GM18909 (cell line): ENCODE measurements at regions not wholly inside any gene's neighbourhood (a gene's known extent, or its start where the extent isn't known, plus 50 kb on each side); places are given as distances from the start of the nearest gene placed in this dataset.

Experiments
- ATAC-seq: cut with Tn5 transposase; IDR thresholded peaks from one replicate; pipeline ENCODE4 v1.9.1; 2021; ENCODE audit warnings: mild to moderate bottlenecking; ENCODE audit not compliant: unreplicated experiment, poor library complexity

GRCh38 chr2:35082072-35082471, 1273.5 kb upstream of the CRIM1 start:
- ATAC-seq: no peak

DNA sequence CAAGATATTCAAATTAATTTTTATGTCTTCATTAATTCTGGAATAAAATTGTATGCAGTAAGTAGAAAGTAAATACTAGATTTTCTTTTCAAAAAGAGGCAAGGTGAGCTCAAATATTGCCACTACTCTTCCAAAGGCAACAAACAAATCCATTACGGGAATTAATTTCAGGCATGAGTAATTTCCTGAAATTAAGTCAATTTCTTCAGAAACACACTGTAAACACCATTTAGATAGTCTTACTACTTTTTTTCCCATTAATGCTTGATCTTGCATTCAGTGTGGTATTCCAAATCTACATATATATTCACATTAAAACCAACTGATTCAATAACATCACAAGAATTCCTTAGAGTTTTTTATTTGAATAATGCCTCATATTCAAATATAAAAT, 1274.0 kb upstream of the CRIM1 start:
- ATAC-seq: no peak

DNA sequence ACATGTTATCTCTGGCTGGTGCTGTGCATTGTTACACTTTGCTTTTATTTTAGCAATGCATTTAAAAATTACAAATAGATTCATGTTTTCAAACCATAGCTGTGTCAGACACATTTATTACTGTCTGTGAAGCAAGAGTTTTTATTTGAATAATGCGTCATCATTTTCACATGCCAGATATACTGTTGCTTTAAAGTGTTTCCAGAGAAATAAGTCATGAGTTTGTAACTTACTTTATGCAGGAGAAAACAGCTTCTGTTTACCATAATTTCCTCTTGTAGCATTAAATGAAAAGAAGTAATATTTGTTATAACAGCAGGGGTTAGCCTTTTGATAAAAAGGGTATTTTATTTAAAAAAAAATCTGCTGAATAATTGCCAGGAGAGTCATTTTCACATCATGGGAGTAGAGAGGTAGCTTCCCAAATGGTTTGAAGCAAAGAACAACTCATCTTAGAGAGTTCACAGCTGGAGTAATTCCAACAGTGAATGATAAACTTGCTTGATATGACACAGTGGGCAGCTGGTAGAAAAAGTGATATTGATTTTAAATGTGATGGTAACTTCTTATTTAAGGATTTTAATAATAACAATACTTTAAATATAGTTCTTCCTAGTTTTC, 1274.5 kb upstream of the CRIM1 start:
- no peak for ATAC-seq

- ATAC-seq: no peak
Measured at GRCh38 chr2:35080231-35080910, 1275.2 kb upstream of the CRIM1 start.

GRCh38 chr2:35067420-35067819, 1288.2 kb upstream of the CRIM1 start:
- no peak for ATAC-seq

DNA sequence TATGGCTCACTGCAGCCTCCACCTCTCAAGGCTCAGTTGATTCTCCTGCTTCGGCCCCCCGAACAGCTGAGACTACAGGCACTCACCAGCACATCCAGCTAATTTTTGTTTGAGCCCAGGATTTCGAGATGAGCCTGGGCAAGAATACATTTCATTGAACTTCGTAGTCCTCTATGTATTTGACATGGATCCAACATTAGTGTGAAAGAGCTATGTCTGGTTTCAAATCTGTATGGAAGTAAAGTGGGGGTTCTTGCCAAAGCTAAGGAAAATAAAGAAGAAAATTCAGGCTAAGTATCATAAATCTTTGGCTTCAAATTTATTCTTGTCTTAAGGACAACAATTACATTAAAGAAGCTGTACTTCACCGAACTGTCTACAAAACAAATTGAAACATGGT, 1291.7 kb upstream of the CRIM1 start:
- ATAC-seq: no peak

GRCh38 chr2:35035883-35036282, 1319.7 kb upstream of the CRIM1 start:
- ATAC-seq: no peak

- no peak for ATAC-seq
Measured at GRCh38 chr2:35033748-35034147, 1321.8 kb upstream of the CRIM1 start.

DNA sequence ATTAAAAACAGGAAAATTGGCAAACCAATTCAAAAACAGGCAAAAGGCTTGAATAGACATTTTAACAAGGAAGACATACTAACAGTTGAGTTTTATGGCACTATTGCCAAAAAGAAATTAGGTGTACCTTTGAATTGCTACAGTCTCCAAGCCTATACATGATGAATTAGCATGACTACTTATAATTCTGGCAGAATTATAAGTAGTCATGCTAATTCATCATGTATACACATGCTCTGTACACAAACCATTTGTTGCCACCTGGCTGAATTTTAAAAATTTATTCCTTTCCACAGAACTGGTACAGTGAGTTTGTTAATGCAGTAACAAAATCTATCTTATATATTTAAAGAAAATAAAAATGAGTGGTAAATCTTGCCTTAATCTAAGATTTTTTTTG, 1332.0 kb upstream of the CRIM1 start:
- ATAC-seq: no peak

- no peak for ATAC-seq
Measured at GRCh38 chr2:35000453-35000852, 1355.1 kb upstream of the CRIM1 start.

DNA sequence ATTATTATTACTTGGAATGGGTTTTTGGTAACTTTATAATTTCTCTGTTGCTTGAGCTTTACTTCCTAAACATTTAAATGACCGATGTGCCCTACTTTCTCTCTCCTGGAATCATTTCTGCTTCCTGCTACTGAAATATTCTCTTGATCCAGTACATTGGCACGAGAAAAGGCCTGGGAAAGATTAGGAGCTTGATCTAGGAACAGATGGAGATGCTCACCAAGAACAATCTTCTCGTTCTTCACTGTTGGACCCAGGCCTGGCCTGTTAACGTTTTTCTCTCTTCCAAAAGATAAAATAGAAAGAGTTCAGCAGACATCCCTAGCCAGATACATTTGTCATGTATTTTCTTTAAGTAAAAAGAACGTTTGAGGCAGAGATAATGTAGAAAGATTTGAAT, 1356.8 kb upstream of the CRIM1 start:
- ATAC-seq: no peak

- ATAC-seq: no peak
Measured at GRCh38 chr2:34997779-34998178, 1357.8 kb upstream of the CRIM1 start.

DNA sequence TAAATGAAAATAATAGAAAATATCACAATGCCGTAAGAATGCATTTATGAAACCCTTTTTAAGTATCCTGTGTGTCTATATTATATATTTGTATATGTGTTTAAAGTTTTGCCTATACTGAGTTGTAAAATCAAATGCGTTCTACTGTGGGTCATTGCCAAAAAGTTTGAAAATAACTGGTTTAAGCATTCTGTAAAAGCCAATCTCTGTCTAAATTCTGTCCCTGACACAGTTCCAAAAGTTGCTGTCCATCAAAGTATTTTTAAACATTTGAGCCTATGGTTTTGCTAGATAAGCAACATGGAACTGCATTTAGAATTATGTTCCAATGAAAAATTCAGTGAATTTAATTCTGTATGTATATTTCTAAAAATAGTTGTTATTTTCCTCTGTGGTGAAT, 1360.4 kb upstream of the CRIM1 start:
- ATAC-seq: no peak

- ATAC-seq: no peak
Measured at GRCh38 chr2:34991508-34992274, 1363.9 kb upstream of the CRIM1 start.

DNA sequence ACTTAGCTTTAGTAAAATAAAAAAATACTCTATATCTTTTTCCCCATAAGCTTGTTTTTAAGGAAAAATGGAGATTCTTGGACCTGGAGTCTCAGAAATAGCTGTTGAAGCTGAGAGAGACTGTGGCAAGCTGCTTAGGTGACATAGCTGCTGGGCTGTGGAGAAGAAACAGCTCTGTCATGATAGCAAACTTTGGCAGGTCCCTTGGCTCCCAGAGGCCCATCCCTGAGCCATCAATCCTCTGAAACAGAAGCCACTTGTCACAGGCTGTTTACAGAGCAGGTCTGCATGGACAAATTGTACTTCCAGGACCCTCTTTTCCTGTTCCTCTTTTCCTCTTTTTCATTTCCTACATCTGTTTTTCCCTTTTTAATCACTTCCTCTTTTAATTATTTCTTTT, 1370.1 kb upstream of the CRIM1 start:
- ATAC-seq: no peak

DNA sequence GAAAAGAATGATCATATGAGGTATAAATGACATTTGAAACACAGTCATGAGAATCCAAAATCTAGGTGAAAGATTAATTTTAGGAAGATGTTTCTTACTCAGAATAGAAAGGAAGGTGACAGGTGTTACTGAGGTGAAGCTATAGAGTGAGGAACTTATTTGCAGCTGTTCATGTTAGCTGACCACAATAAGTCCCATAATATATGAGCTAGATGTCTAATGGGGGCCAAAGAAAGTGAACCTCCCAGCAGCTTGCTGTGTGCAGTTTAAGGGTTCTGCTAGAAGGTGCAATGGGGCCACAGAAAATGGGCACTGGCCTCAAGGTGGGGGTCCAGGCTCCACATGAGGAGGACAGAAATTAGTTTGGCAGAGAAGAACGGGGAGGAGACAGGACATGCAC, 1374.9 kb upstream of the CRIM1 start:
- ATAC-seq: no peak

- no peak for ATAC-seq
Measured at GRCh38 chr2:34979148-34979547, 1376.4 kb upstream of the CRIM1 start.

DNA sequence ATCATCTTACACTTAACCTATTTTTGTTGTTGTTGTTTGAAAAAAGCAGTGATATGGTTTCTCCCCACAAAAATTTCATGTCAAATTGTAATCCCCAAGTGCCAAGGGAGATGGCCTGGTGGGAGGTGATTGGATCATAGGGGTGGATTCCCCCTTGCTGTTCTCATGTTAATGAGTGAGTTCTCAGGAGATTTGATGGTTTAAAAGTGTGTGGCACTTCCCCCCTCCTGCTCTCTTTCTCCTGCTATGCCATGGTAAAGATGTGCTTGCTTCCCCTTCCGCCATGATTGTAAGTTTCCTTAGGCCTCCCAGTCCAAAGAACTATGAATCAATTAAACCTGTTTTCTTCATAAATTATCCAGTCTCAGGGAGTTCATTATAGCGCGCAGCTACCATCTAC, 1362.7 kb upstream of the FAM98A start:
- no peak for ATAC-seq

DNA sequence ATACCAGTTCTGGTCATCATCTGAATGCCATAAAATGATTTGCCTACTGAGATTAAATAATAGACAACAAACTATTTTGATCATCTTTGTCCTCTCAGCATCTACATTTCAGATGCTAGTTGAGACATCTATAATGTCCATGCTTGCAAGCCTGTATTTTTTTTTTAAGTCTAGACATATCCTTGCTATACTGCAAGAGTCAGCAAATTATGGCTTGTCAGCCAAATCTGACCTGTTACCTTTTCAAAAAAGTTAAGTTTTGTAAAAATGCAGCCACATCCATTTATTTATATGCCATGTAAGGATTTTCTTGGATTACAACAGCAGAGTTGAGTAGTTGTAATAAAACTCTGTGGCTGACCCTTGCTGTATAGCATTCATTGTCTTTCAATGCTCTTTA, 1355.7 kb upstream of the FAM98A start:
- ATAC-seq: no peak

- ATAC-seq: no peak
Measured at GRCh38 chr2:34950797-34951196, 1351.7 kb upstream of the FAM98A start.

DNA sequence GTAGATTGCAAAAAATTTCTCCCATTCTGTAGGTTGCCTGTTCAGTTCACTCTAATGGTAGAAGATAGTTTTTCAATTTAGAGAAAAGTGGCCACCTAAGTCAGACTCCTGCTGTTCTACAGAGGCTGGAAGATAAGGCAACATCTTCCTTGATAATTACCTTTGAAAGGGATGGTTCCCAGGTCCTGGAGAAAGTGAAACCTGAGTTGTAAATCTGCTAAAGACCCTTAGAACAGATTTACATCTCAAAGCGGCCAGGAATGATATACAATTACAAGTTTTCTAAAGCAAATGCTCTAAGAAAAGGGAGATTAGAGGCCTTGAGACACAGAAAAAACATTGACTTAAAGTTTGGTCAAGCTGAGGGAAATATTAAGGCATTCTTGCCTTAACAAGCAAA, 1350.2 kb upstream of the FAM98A start:
- no peak for ATAC-seq

DNA sequence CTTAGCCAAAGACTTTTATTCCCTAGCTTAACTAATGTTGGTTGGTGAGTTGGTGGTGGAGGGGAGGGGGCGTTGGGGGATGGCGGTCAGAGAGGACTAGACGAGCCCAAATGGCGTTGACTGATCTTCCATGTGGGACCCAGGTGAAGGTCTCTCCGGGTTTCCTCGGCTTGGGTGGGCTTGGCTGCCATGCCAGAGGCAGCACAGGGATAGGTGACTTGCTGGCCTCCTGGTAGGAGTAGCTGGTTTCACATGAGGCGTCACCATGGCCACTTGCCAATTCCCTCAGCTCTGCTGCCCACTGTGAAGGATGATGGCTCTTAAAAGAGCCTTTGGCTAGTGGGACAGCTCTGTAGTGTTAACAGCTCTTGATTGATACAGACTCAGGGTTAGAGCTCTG, 1337.0 kb upstream of the FAM98A start:
- ATAC-seq: no peak
